GM23248 (cell line): ENCODE measurements at regions not wholly inside any gene's neighbourhood (a gene's known extent, or its start where the extent isn't known, plus 50 kb on each side); places are given as distances from the start of the nearest gene placed in this dataset.
"Not testable (repeated sequence)": the region's sequence is repeated elsewhere in the genome, so short reads cannot be mapped to it uniquely, and the experiment has no call there.

Source experiments
- DNase-seq: peaks from one replicate; pipeline ENCODE4 v3.0.0-alpha.2; 2015
- H2AFZ ChIP-seq: fragments of 200-600 bp; sonication (generic); 2 replicates; pipeline ENCODE4 v1.6.1; 2016; ENCODE audit warnings: antibody characterized with exemption
- H3F3A ChIP-seq: fragments of 200-600 bp; sonication (generic); 2 replicates; pipeline ENCODE4 v1.6.1; 2016; ENCODE audit warnings: mild to moderate bottlenecking, antibody characterized with exemption, mixed run types; ENCODE audit not compliant: insufficient read depth
- H3K27ac ChIP-seq: fragments of 200-600 bp; sonication (generic); 2 replicates; pipeline ENCODE4 v1.5.1; 2016; ENCODE audit warnings: mild to moderate bottlenecking
- H3K27me3 ChIP-seq: fragments of 200-600 bp; sonication (generic); replicated peaks from 2 replicates; pipeline ENCODE4 v1.6.1; 2016; ENCODE audit warnings: mild to moderate bottlenecking; ENCODE audit not compliant: insufficient read depth
- H3K36me3 ChIP-seq: fragments of 200-600 bp; sonication (generic); 2 replicates; pipeline ENCODE4 v1.6.1; 2016; ENCODE audit warnings: low read depth, mild to moderate bottlenecking
- H3K4me1 ChIP-seq: fragments of 200-600 bp; sonication (generic); 2 replicates; pipeline ENCODE4 v1.6.1; 2016; ENCODE audit warnings: mild to moderate bottlenecking; ENCODE audit not compliant: insufficient read depth
- H3K4me2 ChIP-seq: fragments of 200-600 bp; sonication (generic); one replicate; pipeline ENCODE4 v1.6.1; 2016; ENCODE audit warnings: mild to moderate bottlenecking; ENCODE audit not compliant: unreplicated experiment
- H3K4me3 ChIP-seq: fragments of 200-600 bp; sonication (generic); 2 replicates; pipeline ENCODE4 v1.5.1; 2016; ENCODE audit warnings: mild to moderate bottlenecking
- H3K79me2 ChIP-seq: fragments of 200-600 bp; sonication (generic); 2 replicates; pipeline ENCODE4 v1.6.1; 2016; ENCODE audit warnings: mild to moderate bottlenecking; ENCODE audit not compliant: insufficient read depth
- H3K9ac ChIP-seq: fragments of 200-600 bp; sonication (generic); 2 replicates; pipeline ENCODE4 v1.6.1; 2016; ENCODE audit warnings: mild to moderate bottlenecking
- H3K9me2 ChIP-seq: fragments of 200-600 bp; sonication (generic); 2 replicates; pipeline ENCODE4 v1.6.1; 2016; ENCODE audit warnings: mixed run types, mild to moderate bottlenecking, moderate library complexity; ENCODE audit not compliant: insufficient read depth
- H3K9me3 ChIP-seq: fragments of 200-600 bp; sonication (generic); one replicate; pipeline ENCODE4 v1.6.1; 2017; ENCODE audit warnings: low read depth
- H4K20me1 ChIP-seq: fragments of 200-600 bp; sonication (generic); 2 replicates; pipeline ENCODE4 v1.6.0; 2016; ENCODE audit not compliant: insufficient read depth
- EZH2 ChIP-seq: fragments of 200-600 bp; sonication (generic); IDR thresholded peaks from 2 replicates; pipeline ENCODE4 v1.6.1; 2018; ENCODE audit warnings: antibody characterized with exemption, mild to moderate bottlenecking; ENCODE audit not compliant: insufficient read depth, poor library complexity, severe bottlenecking
- EZH2phosphoT487 ChIP-seq: fragments of 200-600 bp; sonication (generic); IDR thresholded peaks from 2 replicates; pipeline ENCODE4 v1.6.1; 2018; ENCODE audit warnings: antibody characterized with exemption, moderate library complexity, mild to moderate bottlenecking, low read depth; ENCODE audit not compliant: insufficient read depth
- WGBS, 2 experiments: methylation state at CpG; one replicate each; pipeline ENCODE4 v1.1.6; 2015 to 2017; ENCODE audit warnings: low lambda C conversion rate in 2 of 2, low coverage in 1 of 2; ENCODE audit errors: missing lambda C conversion rate in 2 of 2; 5-methylcytosine and 5-hydroxymethylcytosine counted together
- in situ Hi-C: fragments of 300-500 bp; cut with MboI; formaldehyde crosslinking; loops from 2 replicates; pipeline ENCODE4 v1.15.0; 2020

GRCh38 chr7:145729691-145730090 lies 386.9 kb upstream of the CNTNAP2 start:
- no peaks in the 10 kb centered on the region for H3K79me2 ChIP-seq
- TF ChIP-seq EZH2, result no peak
- no peak for TF ChIP-seq EZH2phosphoT487
- no peaks in the 10 kb centered on the region for H3K4me1 ChIP-seq
- no peak overlapping the region for H3K4me3 ChIP-seq
- no peak overlapping the region for H2AFZ ChIP-seq
- no peak for DNase-seq
- H3K27me3 ChIP-seq, result no peaks in the 10 kb centered on the region
- in situ Hi-C loops, result no loop called here
- H3K9ac ChIP-seq, result no peak overlapping the region
- H4K20me1 ChIP-seq, result no peaks in the 10 kb centered on the region
- no peak overlapping the region for H3K27ac ChIP-seq
- no peak overlapping the region for H3K4me2 ChIP-seq
- WGBS, 2 experiments, result 2 to 3% methylated on average over 4 of the region's 4 CpGs
- H3K9me3 ChIP-seq, result no peaks in the 10 kb centered on the region
- H3F3A ChIP-seq, result no peaks in the 10 kb centered on the region
- no peaks in the 10 kb centered on the region for H3K36me3 ChIP-seq
- 0 out of 2 replicates have a peak, but pooled peaks cover 4% of the 10 kb centered on the region for H3K9me2 ChIP-seq

- TF ChIP-seq EZH2 (no peak), EZH2phosphoT487 (no peak)
- in situ Hi-C loops, result no loop called here
- Histone ChIP-seq H3K36me3 (no peaks in the 10 kb centered on the region), H2AFZ (no peak overlapping the region), H3F3A (no peaks in the 10 kb centered on the region), H3K9ac (no peak overlapping the region), H3K79me2 (no peaks in the 10 kb centered on the region), H4K20me1 (no peaks in the 10 kb centered on the region), H3K27me3 (no peaks in the 10 kb centered on the region), H3K4me1 (no peaks in the 10 kb centered on the region), H3K9me3 (no peaks in the 10 kb centered on the region), H3K9me2 (no peaks in the 10 kb centered on the region), H3K27ac (no peak overlapping the region), H3K4me2 (no peak overlapping the region), H3K4me3 (no peak overlapping the region)
- DNase-seq, result no peak
- 11 to 17% methylated on average over 2 of the region's 2 CpGs for WGBS, 2 experiments
Measured at GRCh38 chr7:145718129-145718528, 398.5 kb upstream of the CNTNAP2 start.

GRCh38 chr7:145700488-145700887 lies 416.1 kb upstream of the CNTNAP2 start:
- DNase-seq, result no peak
- H3F3A ChIP-seq, result no peaks in the 10 kb centered on the region
- TF ChIP-seq EZH2, result no peak
- 35 to 39% methylated on average over 3 of the region's 3 CpGs for WGBS, 2 experiments
- no peaks in the 10 kb centered on the region for H3K9me3 ChIP-seq
- no peaks in the 10 kb centered on the region for H3K9me2 ChIP-seq
- H3K4me2 ChIP-seq, result no peak overlapping the region
- H3K36me3 ChIP-seq, result no peaks in the 10 kb centered on the region
- H3K9ac ChIP-seq, result no peak overlapping the region
- H3K79me2 ChIP-seq, result no peaks in the 10 kb centered on the region
- no peak overlapping the region for H3K4me3 ChIP-seq
- H3K4me1 ChIP-seq, result no peaks in the 10 kb centered on the region
- no peaks in the 10 kb centered on the region for H3K27me3 ChIP-seq
- in situ Hi-C loops, result no loop called here
- no peak overlapping the region for H3K27ac ChIP-seq
- H2AFZ ChIP-seq, result no peak overlapping the region
- H4K20me1 ChIP-seq, result no peaks in the 10 kb centered on the region

- Histone ChIP-seq H3K79me2 (no peaks in the 10 kb centered on the region), H3K4me3 (no peak overlapping the region)
- 24 to 31% methylated on average over 6 of the region's 6 CpGs for WGBS, 2 experiments
Measured at GRCh38 chr7:145698526-145699262, 417.9 kb upstream of the CNTNAP2 start.

GRCh38 chr7:145697412-145698107 lies 419.0 kb upstream of the CNTNAP2 start:
- H3K36me3 ChIP-seq, H3K4me3 ChIP-seq, H3K9ac ChIP-seq, H3K9me3 ChIP-seq, H3K27ac ChIP-seq, H3K9me2 ChIP-seq, H3K79me2 ChIP-seq, H4K20me1 ChIP-seq, H3K4me2 ChIP-seq, H2AFZ ChIP-seq, H3K4me1 ChIP-seq, H3F3A ChIP-seq, H3K27me3 ChIP-seq, DNase-seq, in situ Hi-C loops: not testable (repeated sequence)
- 67 to 75% methylated on average over 16 to 49 of the region's 49 CpGs for WGBS, 2 experiments

More at GRCh38 chr7:145698526-145699262, 417.9 kb upstream of the CNTNAP2 start:
- Histone ChIP-seq H3K9ac (no peak overlapping the region), H2AFZ (no peak overlapping the region), H3K36me3 (no peaks in the 10 kb centered on the region), H3K4me2 (no peak overlapping the region), H3F3A (no peaks in the 10 kb centered on the region), H3K27ac (no peak overlapping the region), H3K9me3 (no peaks in the 10 kb centered on the region), H4K20me1 (no peaks in the 10 kb centered on the region), H3K27me3 (no peaks in the 10 kb centered on the region), H3K4me1 (no peaks in the 10 kb centered on the region), H3K9me2 (no peaks in the 10 kb centered on the region)
- DNase-seq, result no peak
- no peak for TF ChIP-seq EZH2
- in situ Hi-C loops, result no loop called here
